NB4 (cell line): ENCODE measurements at regions not wholly inside any gene's neighbourhood (a gene's known extent, or its start where the extent isn't known, plus 50 kb on each side); places are given as distances from the start of the nearest gene placed in this dataset.

ENCODE experiments used
- DNase-seq: peaks from one replicate; pipeline ENCODE4 v3.0.0; 2010; ENCODE audit warnings: low read depth
- H3K4me3 ChIP-seq: one replicate; pipeline ENCODE4 v1.5.1; 2011; ENCODE audit warnings: mild to moderate bottlenecking, low read depth, low read length, moderate library complexity
- MYC ChIP-seq: IDR thresholded peaks from 2 replicates; pipeline ENCODE4 v1.6.1; 2011; ENCODE audit warnings: low read depth, low read length
- POLR2A ChIP-seq: IDR thresholded peaks from 2 replicates; pipeline ENCODE4 v1.6.1; 2011; ENCODE audit warnings: mild to moderate bottlenecking; ENCODE audit not compliant: insufficient read length; ENCODE audit errors: extremely low read depth
- TF ChIP-seq, protein P1 (sequence below): IDR thresholded peaks from 2 replicates; pipeline ENCODE4 v1.6.1; 2011; ENCODE audit warnings: low read depth, low read length
- TF ChIP-seq, protein P2 (sequence below): IDR thresholded peaks from one replicate; pipeline ENCODE4 v1.5.1; 2012; ENCODE audit warnings: low read depth, low read length

DNA sequence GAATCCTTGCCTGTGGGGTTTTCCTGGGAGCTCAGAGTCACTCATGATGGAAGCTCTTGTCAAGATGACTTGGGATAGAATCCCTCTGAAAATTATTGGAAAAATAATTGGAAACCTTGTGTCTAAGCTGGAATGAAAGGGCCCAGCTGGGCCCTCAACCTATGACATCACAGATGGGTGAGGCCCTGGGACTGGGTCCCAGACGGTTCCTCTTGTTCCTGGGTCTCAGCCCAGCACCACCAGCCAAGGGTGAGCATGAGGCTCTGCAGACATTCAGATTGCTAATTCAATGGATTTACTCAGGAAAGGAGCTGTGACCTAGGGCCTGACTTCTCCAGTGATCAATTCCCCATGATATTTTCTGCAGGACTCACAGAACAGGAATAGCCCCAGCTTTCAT is 188.3 kb upstream of the MYT1L start:
- TF ChIP-seq, protein P1, sequence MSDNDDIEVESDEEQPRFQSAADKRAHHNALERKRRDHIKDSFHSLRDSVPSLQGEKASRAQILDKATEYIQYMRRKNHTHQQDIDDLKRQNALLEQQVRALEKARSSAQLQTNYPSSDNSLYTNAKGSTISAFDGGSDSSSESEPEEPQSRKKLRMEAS: no peak
- TF ChIP-seq POLR2A (no peak), MYC (no peak)
- TF ChIP-seq, protein P2, sequence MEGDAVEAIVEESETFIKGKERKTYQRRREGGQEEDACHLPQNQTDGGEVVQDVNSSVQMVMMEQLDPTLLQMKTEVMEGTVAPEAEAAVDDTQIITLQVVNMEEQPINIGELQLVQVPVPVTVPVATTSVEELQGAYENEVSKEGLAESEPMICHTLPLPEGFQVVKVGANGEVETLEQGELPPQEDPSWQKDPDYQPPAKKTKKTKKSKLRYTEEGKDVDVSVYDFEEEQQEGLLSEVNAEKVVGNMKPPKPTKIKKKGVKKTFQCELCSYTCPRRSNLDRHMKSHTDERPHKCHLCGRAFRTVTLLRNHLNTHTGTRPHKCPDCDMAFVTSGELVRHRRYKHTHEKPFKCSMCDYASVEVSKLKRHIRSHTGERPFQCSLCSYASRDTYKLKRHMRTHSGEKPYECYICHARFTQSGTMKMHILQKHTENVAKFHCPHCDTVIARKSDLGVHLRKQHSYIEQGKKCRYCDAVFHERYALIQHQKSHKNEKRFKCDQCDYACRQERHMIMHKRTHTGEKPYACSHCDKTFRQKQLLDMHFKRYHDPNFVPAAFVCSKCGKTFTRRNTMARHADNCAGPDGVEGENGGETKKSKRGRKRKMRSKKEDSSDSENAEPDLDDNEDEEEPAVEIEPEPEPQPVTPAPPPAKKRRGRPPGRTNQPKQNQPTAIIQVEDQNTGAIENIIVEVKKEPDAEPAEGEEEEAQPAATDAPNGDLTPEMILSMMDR: no peak
- H3K4me3 ChIP-seq: no peak overlapping the region
- no peak for DNase-seq

GRCh38 chr2:2517399-2517798 is 186.3 kb upstream of the MYT1L start:
- no peak for TF ChIP-seq POLR2A
- no peak for TF ChIP-seq MYC
- TF ChIP-seq, protein P2: no peak
- TF ChIP-seq, protein P1: no peak
- DNase-seq: no peak
- H3K4me3 ChIP-seq: no peak overlapping the region

DNA sequence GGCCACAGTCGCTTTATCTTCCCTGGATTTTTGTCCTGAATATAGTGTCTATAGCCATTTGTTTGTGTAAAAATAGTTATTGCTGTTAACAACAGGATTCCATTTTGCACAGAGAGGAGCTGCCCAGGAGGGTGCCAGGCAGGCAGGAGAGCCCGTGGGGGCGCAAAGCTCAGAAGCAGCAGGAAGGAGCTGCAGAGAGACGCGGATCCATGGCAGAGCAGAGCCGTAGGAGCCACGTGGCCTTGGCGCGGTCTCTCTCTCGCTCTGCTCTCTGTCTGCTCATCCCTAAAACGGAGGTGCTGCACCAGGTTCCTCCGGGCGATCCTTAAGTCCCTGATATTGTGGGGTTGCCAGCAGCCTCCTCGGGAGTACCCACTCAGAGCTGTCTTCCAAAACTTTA is 185.3 kb upstream of the MYT1L start:
- no peak for TF ChIP-seq POLR2A
- TF ChIP-seq, protein P2: no peak
- TF ChIP-seq, protein P1: no peak
- TF ChIP-seq MYC: no peak
- no peak overlapping the region for H3K4me3 ChIP-seq
- DNase-seq: no peak

DNA sequence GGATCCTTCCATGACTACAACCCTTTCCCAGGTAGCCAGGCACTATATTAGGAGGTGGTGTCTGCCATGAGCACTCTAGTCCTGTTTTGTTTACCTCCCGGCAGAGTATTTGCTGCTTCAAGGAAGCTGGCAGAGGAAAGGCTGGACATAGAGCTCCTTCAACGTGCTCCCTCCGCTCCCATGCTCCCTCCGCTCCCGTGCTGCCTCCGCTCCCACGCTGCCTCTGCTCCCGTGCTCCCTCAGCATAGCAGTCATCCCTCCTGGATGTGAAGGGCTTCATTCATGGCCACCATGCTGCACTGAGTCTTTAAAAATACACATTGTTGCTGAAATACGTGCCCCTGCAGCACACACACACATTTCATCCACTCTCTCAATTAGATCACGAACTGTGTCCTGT is 181.9 kb upstream of the MYT1L start:
- no peak for TF ChIP-seq POLR2A
- TF ChIP-seq MYC: no peak
- TF ChIP-seq, protein P1: no peak
- TF ChIP-seq, protein P2: no peak
- no peak overlapping the region for H3K4me3 ChIP-seq
- no peak for DNase-seq

- no peak for TF ChIP-seq POLR2A
- H3K4me3 ChIP-seq: no peak overlapping the region
- DNase-seq: no peak
These were observed 176.4 kb upstream of the MYT1L start for GRCh38 chr2:2507417-2507997.

- TF ChIP-seq POLR2A (no peak), MYC (no peak)
- TF ChIP-seq, protein P2: no peak
- TF ChIP-seq, protein P1: no peak
- DNase-seq: no peak
- no peak overlapping the region for H3K4me3 ChIP-seq
These were observed 175.5 kb upstream of the MYT1L start for GRCh38 chr2:2506536-2506935.

- no peak overlapping the region for H3K4me3 ChIP-seq
- TF ChIP-seq POLR2A (no peak), MYC (no peak)
- TF ChIP-seq, protein P1: no peak
- TF ChIP-seq, protein P2: no peak
- no peak for DNase-seq
These were observed 174.5 kb upstream of the MYT1L start for GRCh38 chr2:2505604-2506003.
